GM18505 (cell line): ENCODE measurements at regions not wholly inside any gene's neighbourhood (a gene's known extent, or its start where the extent isn't known, plus 50 kb on each side); places are given as distances from the start of the nearest gene placed in this dataset.

Experiments used
- ATAC-seq: cut with Tn5 transposase; IDR thresholded peaks from one replicate; pipeline ENCODE4 v1.9.1; 2021; ENCODE audit not compliant: unreplicated experiment
- POLR2A ChIP-seq: IDR thresholded peaks from 4 replicates; pipeline ENCODE4 v1.6.1; 2011; ENCODE audit warnings: borderline replicate concordance; ENCODE audit not compliant: insufficient read depth, insufficient read length; ENCODE audit errors: extremely low read depth

GRCh38 chr7:11302121-11302520 lies 328.4 kb downstream of the PHF14 start:
- TF ChIP-seq POLR2A, result no peak
- ATAC-seq, result no peak

GRCh38 chr7:11313801-11314200 lies 340.1 kb downstream of the PHF14 start:
- no peak for TF ChIP-seq POLR2A
- ATAC-seq, result no peak

GRCh38 chr7:11315666-11316258 lies 342.1 kb downstream of the PHF14 start:
- peak; percentile 73 for ATAC-seq
- TF ChIP-seq POLR2A, result no peak

GRCh38 chr7:11317766-11318165 lies 344.1 kb downstream of the PHF14 start:
- no peak for ATAC-seq
- no peak for TF ChIP-seq POLR2A

GRCh38 chr7:11319491-11320274 lies 346.0 kb downstream of the PHF14 start:
- TF ChIP-seq POLR2A, result no peak
- no peak for ATAC-seq
